H1 (cell line): ENCODE measurements at regions not wholly inside any gene's neighbourhood (a gene's known extent, or its start where the extent isn't known, plus 50 kb on each side); places are given as distances from the start of the nearest gene placed in this dataset.

ENCODE experiments used
- CTCF ChIA-PET: fragments of 300-600 bp; sonication (Branson Sonifier 250); formaldehyde crosslinking; loops from one replicate; lab custom pipeline; 2021; ENCODE audit not compliant: partially characterized antibody; lab: Charles Lee
- POLR2A ChIA-PET: fragments of 300-600 bp; sonication (Branson Sonifier 250); formaldehyde crosslinking; loops from one replicate; lab custom pipeline; 2021; ENCODE audit warnings: inconsistent platforms; ENCODE audit not compliant: partially characterized antibody; lab: Charles Lee
- DNase-seq, 2 experiments: peaks; one replicate each; pipeline versions ENCODE4 v3.0.0 to v3.0.0-alpha.2; 2010 to 2022; ENCODE audit warnings: low spot score in 2 of 2, low read depth in 1 of 2, mixed read lengths in 1 of 2
- FAIRE-seq: peaks from 2 replicates; lab custom pipeline; 2011; peaks lifted over from hg19 to GRCh38; lab: Jason Lieb, UNC
- H2AFZ ChIP-seq: 2 replicates; pipeline ENCODE4 v1.8.1; 2012; ENCODE audit warnings: low read length, inconsistent platforms
- H2AK5ac ChIP-seq: 2 replicates; pipeline ENCODE4 v1.6.1; 2013; ENCODE audit warnings: low read depth, low read length
- H2BK120ac ChIP-seq: replicated peaks from 2 replicates; pipeline ENCODE3; 2013; ENCODE audit warnings: low read depth, low read length, inconsistent platforms
- H2BK12ac ChIP-seq: 2 replicates; pipeline ENCODE4 v1.6.1; 2013; ENCODE audit warnings: low read depth, low read length
- H2BK15ac ChIP-seq: 2 replicates; pipeline ENCODE4 v1.6.1; 2013; ENCODE audit warnings: low read length
- H2BK20ac ChIP-seq: 2 replicates; pipeline ENCODE4 v1.6.1; 2013; ENCODE audit warnings: low read length
- H2BK5ac ChIP-seq: 2 replicates; pipeline ENCODE4 v1.6.1; 2013; ENCODE audit warnings: low read depth, low read length
- H3K14ac ChIP-seq: 2 replicates; pipeline ENCODE4 v1.6.1; 2013; ENCODE audit warnings: inconsistent platforms; ENCODE audit not compliant: insufficient read length
- H3K18ac ChIP-seq: 2 replicates; pipeline ENCODE4 v1.6.1; 2013; ENCODE audit warnings: low read length; ENCODE audit errors: extremely low read depth
- H3K23ac ChIP-seq: 2 replicates; pipeline ENCODE4 v1.6.1; 2013; ENCODE audit warnings: inconsistent platforms; ENCODE audit not compliant: insufficient read length
- H3K23me2 ChIP-seq: 2 replicates; pipeline ENCODE4 v1.6.1; 2013; ENCODE audit warnings: low read depth, low read length
- H3K27ac ChIP-seq: 2 replicates; pipeline ENCODE4 v1.6.1; 2011; ENCODE audit warnings: low read depth, low read length, inconsistent platforms
- H3K27me3 ChIP-seq, 4 experiments: replicated peaks in 1 of 4; 1 replicate in 1 of 4; 2 replicates in 3 of 4; pipeline versions ENCODE4 v1.6.1 to v1.8.1; 2011 to 2013; ENCODE audit warnings: low read length in 3 of 4, mild to moderate bottlenecking in 3 of 4, inconsistent platforms in 2 of 4, mixed read lengths in 2 of 4, moderate library complexity in 1 of 4; ENCODE audit not compliant: control insufficient read depth in 3 of 4, insufficient read depth in 3 of 4; ENCODE audit errors: extremely low read depth in 1 of 4
- H3K36me3 ChIP-seq, 4 experiments: 2 replicates each; pipeline versions ENCODE4 v1.6.1 to v1.8.1; 2011 to 2013; ENCODE audit warnings: mild to moderate bottlenecking in 4 of 4, low read length in 3 of 4, moderate library complexity in 2 of 4, control low read depth in 1 of 4, inconsistent platforms in 1 of 4; ENCODE audit not compliant: insufficient read depth in 4 of 4, control insufficient read depth in 2 of 4
- H3K4ac ChIP-seq: replicated peaks from 2 replicates; pipeline ENCODE3; 2013; ENCODE audit warnings: low read length, low read depth, mixed read lengths, inconsistent platforms; ENCODE audit not compliant: insufficient read length
- H3K4me1 ChIP-seq, 4 experiments: replicated peaks in 1 of 4; 1 replicate in 1 of 4; 2 replicates in 3 of 4; pipeline versions ENCODE4 v1.6.1 to v1.8.1; 2011 to 2013; ENCODE audit warnings: low read length in 3 of 4, inconsistent platforms in 2 of 4, mixed read lengths in 1 of 4; ENCODE audit not compliant: insufficient read depth in 4 of 4, control insufficient read depth in 3 of 4
- H3K4me2 ChIP-seq, 2 experiments: 2 replicates each; pipeline versions ENCODE4 v1.6.1 to v1.8.1; 2011 to 2013; ENCODE audit warnings: low read depth in 2 of 2, low read length in 2 of 2, control low read depth in 1 of 2, inconsistent platforms in 1 of 2, mild to moderate bottlenecking in 1 of 2; ENCODE audit not compliant: insufficient read depth in 1 of 2
- H3K4me3 ChIP-seq, 4 experiments: fragments of 200-600, 300-600 bp in 1 of 4; sonication (generic), shearing (Covaris generic), sonication (Bioruptor Twin) in 1 of 4; 2 replicates each; pipeline versions ENCODE4 v1.5.1 to v1.8.1; 2011 to 2016; ENCODE audit warnings: low read length in 4 of 4, low read depth in 3 of 4, control low read depth in 2 of 4, inconsistent platforms in 2 of 4, mild to moderate bottlenecking in 2 of 4, mixed read lengths in 1 of 4, moderate library complexity in 1 of 4; ENCODE audit not compliant: insufficient read depth in 2 of 4; ENCODE audit errors: extremely low read depth in 1 of 4
- H3K56ac ChIP-seq: replicated peaks from 2 replicates; pipeline ENCODE3; 2013; ENCODE audit warnings: low read depth, mild to moderate bottlenecking, mixed read lengths, low read length, inconsistent platforms; ENCODE audit not compliant: insufficient read length
- H3K79me1 ChIP-seq: 2 replicates; pipeline ENCODE4 v1.6.1; 2013; ENCODE audit warnings: low read depth, low read length, control low read depth
- H3K79me2 ChIP-seq, 2 experiments: 2 replicates each; pipeline versions ENCODE4 v1.6.1 to v1.8.1; 2012 to 2013; ENCODE audit warnings: low read length in 2 of 2, mild to moderate bottlenecking in 2 of 2, inconsistent platforms in 1 of 2; ENCODE audit not compliant: insufficient read depth in 2 of 2, control insufficient read depth in 1 of 2
- H3K9ac ChIP-seq, 4 experiments: replicated peaks in 1 of 4; 1 replicate in 1 of 4; 2 replicates in 3 of 4; pipeline versions ENCODE4 v1.6.1 to v1.8.1; 2011 to 2013; ENCODE audit warnings: low read depth in 3 of 4, low read length in 3 of 4, control low read depth in 2 of 4, mild to moderate bottlenecking in 2 of 4, moderate library complexity in 2 of 4, inconsistent platforms in 1 of 4; ENCODE audit errors: extremely low read depth in 1 of 4
- H3K9me3 ChIP-seq, 2 experiments: 2 replicates each; pipeline versions ENCODE4 v1.6.1 to v1.8.1; 2012 to 2013; ENCODE audit warnings: mild to moderate bottlenecking in 2 of 2, moderate library complexity in 2 of 2, control low read depth in 1 of 2, inconsistent platforms in 1 of 2, low read depth in 1 of 2, low read length in 1 of 2, mixed read lengths in 1 of 2; ENCODE audit not compliant: insufficient read depth in 2 of 2
- H4K20me1 ChIP-seq, 2 experiments: replicated peaks in 1 of 2; 2 replicates each; pipeline versions ENCODE3 to v1.8.1; 2011 to 2013; ENCODE audit warnings: inconsistent platforms in 2 of 2, low read length in 2 of 2, mild to moderate bottlenecking in 1 of 2; ENCODE audit not compliant: insufficient read depth in 2 of 2, control insufficient read depth in 1 of 2
- H4K5ac ChIP-seq: 2 replicates; pipeline ENCODE4 v1.6.1; 2013; ENCODE audit warnings: low read length, low read depth, mixed read lengths, inconsistent platforms; ENCODE audit not compliant: insufficient read length
- H4K8ac ChIP-seq: 2 replicates; pipeline ENCODE4 v1.8.0; 2013; ENCODE audit warnings: mild to moderate bottlenecking, moderate library complexity, low read length, inconsistent platforms; ENCODE audit not compliant: insufficient read depth; ENCODE audit errors: extremely low read depth
- H4K91ac ChIP-seq: replicated peaks from 2 replicates; pipeline ENCODE3; 2013; ENCODE audit warnings: low read length, mixed read lengths, inconsistent platforms; ENCODE audit not compliant: insufficient read length
- EGR1 ChIP-seq: IDR thresholded peaks from 2 replicates; pipeline ENCODE4 v1.6.1; 2011; ENCODE audit warnings: low read depth, low read length, borderline replicate concordance
- KDM4A ChIP-seq: IDR thresholded peaks from one replicate; pipeline ENCODE4 v1.7.1; 2012; ENCODE audit warnings: low read depth, mild to moderate bottlenecking, moderate library complexity, low read length, inconsistent platforms; ENCODE audit not compliant: severe bottlenecking
- POLR2A ChIP-seq, 2 experiments: IDR thresholded peaks; 1 replicate in 1 of 2; 2 replicates in 1 of 2; pipeline ENCODE4 v1.6.1; 2011; ENCODE audit warnings: low read depth in 2 of 2, low read length in 2 of 2, mild to moderate bottlenecking in 2 of 2; ENCODE audit errors: control extremely low read depth in 1 of 2
- SIN3A ChIP-seq, 2 experiments: IDR thresholded peaks in 1 of 2; conservative IDR thresholded peaks in 1 of 2; 2 replicates each; pipeline ENCODE4 v1.6.1; 2011 to 2012; ENCODE audit warnings: low read length in 2 of 2, improper control_type of control experiment in 1 of 2, low read depth in 1 of 2, mild to moderate bottlenecking in 1 of 2
- SP4 ChIP-seq: IDR thresholded peaks from 2 replicates; pipeline ENCODE4 v1.6.1; 2012; ENCODE audit warnings: low read length, inconsistent platforms
- TAF1 ChIP-seq: IDR thresholded peaks from 2 replicates; pipeline ENCODE4 v1.6.1; 2011; ENCODE audit warnings: mild to moderate bottlenecking, low read depth, low read length
- YY1 ChIP-seq: IDR thresholded peaks from 2 replicates; pipeline ENCODE4 v1.6.1; 2011; ENCODE audit warnings: low read depth, mild to moderate bottlenecking, low read length
- WGBS, 2 experiments: shearing (Covaris generic) in 1 of 2; methylation state at CpG; one replicate each; pipeline versions ENCODE4 v1.1.6 to v1.1.7; 2013 to 2015; ENCODE audit warnings: low lambda C conversion rate in 2 of 2, mixed read lengths in 2 of 2, inconsistent platforms in 1 of 2, low coverage in 1 of 2, missing lambda C conversion rate in 1 of 2; ENCODE audit not compliant: insufficient replicate concordance in 2 of 2, insufficient coverage in 1 of 2, insufficient read length in 1 of 2; ENCODE audit errors: extremely low coverage in 1 of 2, missing lambda C conversion rate in 1 of 2; 5-methylcytosine and 5-hydroxymethylcytosine counted together
- TF ChIP-seq, protein P1 (sequence below): IDR thresholded peaks from 2 replicates; pipeline ENCODE4 v1.6.1; 2011; ENCODE audit warnings: low read depth, mild to moderate bottlenecking, low read length; ENCODE audit not compliant: insufficient read depth

DNA sequence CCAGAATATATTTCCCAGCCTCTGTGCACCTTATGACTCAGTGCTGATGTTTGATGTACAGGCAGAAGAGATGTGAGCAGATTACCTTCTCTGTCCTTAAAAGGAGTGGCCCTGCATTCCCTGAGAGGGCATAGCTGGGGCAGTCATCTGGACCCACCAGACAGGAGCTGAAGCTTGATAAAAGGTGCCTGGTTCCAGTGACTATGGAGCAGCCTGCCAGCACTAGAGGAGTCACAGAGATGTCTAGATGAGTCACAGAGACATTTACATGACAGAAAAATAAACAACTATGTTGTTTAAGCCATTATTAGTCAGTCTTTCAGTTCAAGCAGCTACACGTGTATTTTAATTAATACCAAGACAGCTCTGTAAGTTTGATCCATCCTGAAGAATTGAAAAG, 237.1 kb upstream of the MOCS1 start:
- no peak overlapping the region for H3K18ac ChIP-seq
- DNase-seq (no peak), FAIRE-seq (no peak)
- no peak overlapping the region for H3K9ac ChIP-seq
- no peaks in the 10 kb centered on the region for H3K79me2 ChIP-seq
- H3K4me1 ChIP-seq: no peaks in the 10 kb centered on the region
- 94% methylated on average over 1 of the region's 1 CpG; no CpG with 5 or more reads in 1 of the 2 experiments for WGBS, 2 experiments
- no peaks in the 10 kb centered on the region for H4K20me1 ChIP-seq
- H2AK5ac ChIP-seq: no peak overlapping the region
- no peak overlapping the region for H2BK15ac ChIP-seq
- no peak overlapping the region for H3K23ac ChIP-seq
- no peak overlapping the region for H4K91ac ChIP-seq
- H3K79me1 ChIP-seq: no peaks in the 10 kb centered on the region
- H4K5ac ChIP-seq: no peak overlapping the region
- no peak overlapping the region for H2AFZ ChIP-seq
- CTCF ChIA-PET: no interaction called here
- H4K8ac ChIP-seq: no peak overlapping the region
- no peak overlapping the region for H3K56ac ChIP-seq
- H3K36me3 ChIP-seq: no peaks in the 10 kb centered on the region
- H3K4ac ChIP-seq: no peak overlapping the region
- no peak overlapping the region for H2BK5ac ChIP-seq
- no peaks in the 10 kb centered on the region for H3K9me3 ChIP-seq
- H2BK120ac ChIP-seq: no peak overlapping the region
- no peak overlapping the region for H2BK20ac ChIP-seq
- H3K23me2 ChIP-seq: no peaks in the 10 kb centered on the region
- H3K4me3 ChIP-seq: no peak overlapping the region
- POLR2A ChIA-PET: no interaction called here
- no peaks in the 10 kb centered on the region for H3K27me3 ChIP-seq
- no peak overlapping the region for H2BK12ac ChIP-seq
- H3K27ac ChIP-seq: no peak overlapping the region
- H3K4me2 ChIP-seq: no peak overlapping the region
- H3K14ac ChIP-seq: no peak overlapping the region
- TF ChIP-seq YY1: no peak
- no peak for TF ChIP-seq TAF1
- TF ChIP-seq EGR1: no peak
- TF ChIP-seq POLR2A (IDR thresholded peaks at IDR 0.05; ENCODE audit: control extremely low read depth in 1 of 2, low read depth in 2 of 2, low read length in 2 of 2): no peak
- no peak for TF ChIP-seq SP4
- no peak for TF ChIP-seq SIN3A (conservative IDR thresholded peaks at IDR 0.05 in 1 of 2, IDR thresholded peaks at IDR 0.05 in 1 of 2; ENCODE audit: low read depth in 1 of 2, low read length in 2 of 2)
- TF ChIP-seq, protein P1, sequence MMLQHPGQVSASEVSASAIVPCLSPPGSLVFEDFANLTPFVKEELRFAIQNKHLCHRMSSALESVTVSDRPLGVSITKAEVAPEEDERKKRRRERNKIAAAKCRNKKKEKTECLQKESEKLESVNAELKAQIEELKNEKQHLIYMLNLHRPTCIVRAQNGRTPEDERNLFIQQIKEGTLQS: no peak
- no peak for TF ChIP-seq KDM4A
